ENCODE measurements at regions not wholly inside any gene's neighbourhood (a gene's known extent, or its start where the extent isn't known, plus 50 kb on each side); places are given as distances from the start of the nearest gene placed in this dataset.
A peak's percentile ranks its signal among the peaks of the same experiment; 100 is the strongest.
"Not testable (repeated sequence)": the region's sequence is repeated elsewhere in the genome, so short reads cannot be mapped to it uniquely, and the experiment has no call there.

GRCh38 chr6:6749702-6750491 lies 161.4 kb downstream of the LY86 start:
- peak; percentile 69 to 74 for ATAC-seq

- no peak for ATAC-seq
Measured at GRCh38 chr6:6750594-6751265, 162.2 kb downstream of the LY86 start.

- no peak for ATAC-seq
Measured at GRCh38 chr6:6751266-6751596, 162.7 kb downstream of the LY86 start.

- no peak for ATAC-seq
Measured at GRCh38 chr6:6751619-6752023, 163.1 kb downstream of the LY86 start.

- ATAC-seq = no peak
Measured at GRCh38 chr6:6752129-6752528, 163.6 kb downstream of the LY86 start.

- no peak for ATAC-seq
Measured at GRCh38 chr6:6753301-6753700, 164.8 kb downstream of the LY86 start.

- no peak for ATAC-seq
Measured at GRCh38 chr6:6756526-6756925, 168.0 kb downstream of the LY86 start.

- no peak for ATAC-seq
Measured at GRCh38 chr6:6758546-6758914, 170.0 kb downstream of the LY86 start.

- no peak for ATAC-seq
Measured at GRCh38 chr6:6758915-6759654, 170.6 kb downstream of the LY86 start.

GRCh38 chr6:6760002-6760401 lies 171.5 kb downstream of the LY86 start:
- ATAC-seq = no peak

- ATAC-seq = not testable (repeated sequence)
Measured at GRCh38 chr6:6762566-6762965, 174.0 kb downstream of the LY86 start.

- ATAC-seq = no peak
Measured at GRCh38 chr6:6764764-6765434, 176.4 kb downstream of the LY86 start.

GRCh38 chr6:6766230-6766905 lies 177.8 kb downstream of the LY86 start:
- ATAC-seq = no peak

- no peak for ATAC-seq
Measured at GRCh38 chr6:6769466-6769865, 180.9 kb downstream of the LY86 start.

- no peak for ATAC-seq
Measured at GRCh38 chr6:6771224-6771945, 182.9 kb downstream of the LY86 start.

GRCh38 chr6:6771964-6772363 lies 183.4 kb downstream of the LY86 start:
- ATAC-seq = no peak

- ATAC-seq = no peak
Measured at GRCh38 chr6:6772751-6773150, 184.2 kb downstream of the LY86 start.

- no peak for ATAC-seq
Measured at GRCh38 chr6:6775074-6775473, 186.6 kb downstream of the LY86 start.

- ATAC-seq = no peak
Measured at GRCh38 chr6:6780231-6780630, 191.7 kb downstream of the LY86 start.

- ATAC-seq = no peak
Measured at GRCh38 chr6:6781172-6781872, 192.8 kb downstream of the LY86 start.

GRCh38 chr6:6781873-6782227 lies 193.3 kb downstream of the LY86 start:
- no peak for ATAC-seq
